Pancreas (tissue), 10 donors: ENCODE measurements at regions not wholly inside any gene's neighbourhood (a gene's known extent, or its start where the extent isn't known, plus 50 kb on each side); places are given as distances from the start of the nearest gene placed in this dataset.
"Not testable (repeated sequence)": the region's sequence is repeated elsewhere in the genome, so short reads cannot be mapped to it uniquely, and the experiment has no call there.

Source experiments
- ATAC-seq, 4 donors: fragments of 200-7000 bp; cut with Tn5 transposase; one replicate each; pipeline versions ENCODE4 v1.8.0 to v1.9.1; 2020; ENCODE audit warnings: mild to moderate bottlenecking in 4 of 4, moderate library complexity in 4 of 4
- DNase-seq, 6 donors: peaks; one replicate each; pipeline ENCODE4 v3.0.0-alpha.2; 2020
- FAIRE-seq: peaks from 2 replicates; lab custom pipeline; 2012; peaks lifted over from hg19 to GRCh38; lab: Jason Lieb, UNC
- H3K27ac ChIP-seq, 4 donors: fragments of 200-600 bp; sonication (generic); 1 replicate in 3 of 4; 2 replicates in 1 of 4; pipeline versions ENCODE4 v1.5.0 to v1.8.0; 2020
- H3K27me3 ChIP-seq, 4 donors: fragments of 200-600 bp; one replicate each; pipeline ENCODE4 v1.8.0; 2021
- H3K36me3 ChIP-seq, 3 donors: fragments of 200-600 bp; sonication (generic) in 1 of 3; one replicate each; pipeline versions ENCODE4 v1.5.0 to v1.8.0; 2020 to 2021
- H3K4me1 ChIP-seq, 3 donors: fragments of 200-600 bp; one replicate each; pipeline ENCODE4 v1.8.0; 2021
- H3K4me3 ChIP-seq, 4 donors: fragments of 200-600 bp; sonication (generic) in 2 of 4; one replicate each; pipeline versions ENCODE4 v1.5.0 to v1.8.0; 2020 to 2021
- H3K9me3 ChIP-seq, 4 donors: fragments of 200-600 bp; one replicate each; pipeline ENCODE4 v1.8.0; 2021
- WGBS, 2 donors: extraction: QIAGEN DNeasy Blood & Tissue Kit; methylation state at CpG; one replicate each; pipeline ENCODE4 v1.1.7; 2013; 5-methylcytosine and 5-hydroxymethylcytosine counted together
- intact Hi-C, 3 donors: fragments of 100-400 bp; cut with DNase I; formaldehyde crosslinking; loops; one replicate each; pipeline versions ENCODE4 v1.11.1 to v1.14.2; 2022
- donor health status: healthy with polysubstance abuse.
- donor health status: DM: no; HTN: no; CAD: no; lungs with moderate emphysema.
- donor health status: DM: no; HTN: no; CAD: no.
- donor health status: control.
- donor health status: control.
- donor health status: Bipolar disorder and iron deficiency.
- donor health status: DM: yes; HTN: yes; CAD: no.
- donor health status: DM: no; HTN: no; CAD: no.
- donor health status: DM: no; HTN: no; CAD: no.
- donor health status: DM: yes; HTN: yes; CAD: no.

DNA sequence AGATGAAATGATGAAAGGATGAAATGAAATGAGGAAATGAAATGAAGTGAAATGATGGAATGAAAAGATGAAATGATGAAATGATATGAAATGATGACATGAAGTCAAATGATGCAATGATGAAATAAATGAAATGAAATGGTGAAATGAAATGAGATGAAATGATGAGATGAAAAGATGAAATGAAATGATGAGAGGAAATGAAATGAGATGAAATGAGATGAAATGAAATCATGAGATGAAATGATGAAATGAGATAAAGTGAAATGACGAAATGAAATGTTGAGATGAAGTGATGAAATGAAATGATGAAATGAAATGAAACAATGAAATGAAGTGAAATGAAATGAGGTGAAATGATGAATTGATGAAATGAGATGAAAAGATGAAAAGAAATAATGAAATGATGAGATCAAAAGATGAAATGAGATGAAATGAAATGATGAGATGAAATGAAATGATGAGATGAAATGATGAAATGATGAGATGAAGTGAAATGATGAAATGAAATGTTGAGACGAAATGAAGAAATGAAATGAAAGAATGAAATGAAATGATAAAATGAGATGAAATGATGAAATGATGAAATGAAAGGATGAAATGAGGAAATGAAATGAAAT lies 129.5 kb upstream of the TP53TG3C start:
- peak; percentile 81 for FAIRE-seq
- 16 to 17% methylated on average over 2 of the region's 2 CpGs for WGBS, 2 donors
- not testable (repeated sequence) for ATAC-seq

More for the DNA sequence above, 129.5 kb upstream of the TP53TG3C start:
- H3K4me1 ChIP-seq, DNase-seq, H3K9me3 ChIP-seq, H3K4me3 ChIP-seq, intact Hi-C loops, H3K27me3 ChIP-seq, H3K36me3 ChIP-seq, H3K27ac ChIP-seq: not testable (repeated sequence)
